Neural progenitor cell (in vitro differentiated cells): ENCODE measurements at regions not wholly inside any gene's neighbourhood (a gene's known extent, or its start where the extent isn't known, plus 50 kb on each side); places are given as distances from the start of the nearest gene placed in this dataset.

Source experiments
- CTCF ChIP-seq: fragments of 200-600 bp; sonication (generic); IDR thresholded peaks from 2 replicates; pipeline ENCODE4 v1.5.1; 2017; ENCODE audit warnings: antibody characterized with exemption, mild to moderate bottlenecking
- EZH2 ChIP-seq: fragments of 200-600 bp; sonication (generic); IDR thresholded peaks from 2 replicates; pipeline ENCODE4 v1.6.1; 2017; ENCODE audit warnings: antibody characterized with exemption, mild to moderate bottlenecking, moderate library complexity
- EZH2phosphoT487 ChIP-seq: fragments of 200-600 bp; sonication (generic); IDR thresholded peaks from 2 replicates; pipeline ENCODE4 v1.6.1; 2017; ENCODE audit warnings: antibody characterized with exemption

GRCh38 chr10:57776688-57777432 is 490.8 kb downstream of the IPMK start:
- TF ChIP-seq CTCF = no peak
- TF ChIP-seq EZH2 = no peak
- TF ChIP-seq EZH2phosphoT487 = no peak
